K562 (cell line): ENCODE measurements at regions not wholly inside any gene's neighbourhood (a gene's known extent, or its start where the extent isn't known, plus 50 kb on each side); places are given as distances from the start of the nearest gene placed in this dataset.

ENCODE experiments used
- BRD9 ChIP-seq: fragments of 450-650 bp; IDR thresholded peaks from 2 replicates; pipeline ENCODE4 v1.6.1; 2018; ENCODE audit warnings: low read depth; ENCODE audit not compliant: partially characterized antibody
- BRF2 ChIP-seq: IDR thresholded peaks from 3 replicates; pipeline ENCODE4 v1.6.1; 2011; ENCODE audit warnings: borderline replicate concordance, mild to moderate bottlenecking; ENCODE audit not compliant: insufficient read length, insufficient read depth
- CEBPG ChIP-seq, 3 experiments: fragments of 200-800 bp in 1 of 3; sonication (Bioruptor generic) in 1 of 3; sonication (generic) in 1 of 3; formaldehyde crosslinking in 1 of 3; IDR thresholded peaks in 2 of 3; conservative IDR thresholded peaks in 1 of 3; 2 replicates each; pipeline versions ENCODE4 v1.6.1 to v1.8.0; 2016 to 2022; ENCODE audit warnings: missing compliant biosample characterization in 2 of 3, missing genetic modification characterization in 2 of 3, mild to moderate bottlenecking in 1 of 3, missing genetic modification reagents in 1 of 3
- CSDE1 ChIP-seq, 2 experiments: fragments of 450-650 bp; IDR thresholded peaks; 2 replicates each; pipeline ENCODE4 v1.6.1; 2016; ENCODE audit warnings: mild to moderate bottlenecking in 1 of 2
- E2F1 ChIP-seq: sonication (generic); formaldehyde crosslinking; IDR thresholded peaks from 2 replicates; pipeline ENCODE4 v1.8.1; 2023; ENCODE audit warnings: mild to moderate bottlenecking, missing genetic modification reagents, moderate library complexity
- ETS2 ChIP-seq: IDR thresholded peaks from 2 replicates; pipeline ENCODE4 v1.6.1; 2016; ENCODE audit warnings: borderline replicate concordance, missing genetic modification characterization, mild to moderate bottlenecking, moderate library complexity, missing compliant biosample characterization; ENCODE audit not compliant: poor library complexity, severe bottlenecking
- MECOM ChIP-seq: fragments of 250-450 bp; sonication (Bioruptor Pico); IDR thresholded peaks from 2 replicates; pipeline ENCODE4 v1.8.0; 2022; ENCODE audit warnings: inconsistent platforms
- MEF2A ChIP-seq: IDR thresholded peaks from 2 replicates; pipeline ENCODE4 v1.6.1; 2011; ENCODE audit warnings: low read depth, mild to moderate bottlenecking, low read length, moderate library complexity; ENCODE audit not compliant: control insufficient read depth
- NR2C1 ChIP-seq, 2 experiments: fragments of 450-650 bp; IDR thresholded peaks; 2 replicates each; pipeline ENCODE4 v1.6.1; 2017; ENCODE audit warnings: mild to moderate bottlenecking in 2 of 2, antibody characterized with exemption in 1 of 2, inconsistent platforms in 1 of 2, missing compliant biosample characterization in 1 of 2, missing genetic modification characterization in 1 of 2
- RAD51 ChIP-seq: fragments of 450-650 bp; IDR thresholded peaks from 2 replicates; pipeline ENCODE4 v1.7.1; 2016; ENCODE audit warnings: low read depth, mild to moderate bottlenecking, borderline replicate concordance
- RBM25 ChIP-seq: fragments of 200-400 bp; formaldehyde crosslinking; IDR thresholded peaks from 2 replicates; pipeline ENCODE4 v1.6.1; 2018; ENCODE audit warnings: low read length, low read depth, moderate library complexity; ENCODE audit not compliant: severe bottlenecking
- RBM39 ChIP-seq: fragments of 200-400 bp; formaldehyde crosslinking; optimal IDR thresholded peaks from 2 replicates; pipeline ENCODE3; 2018; ENCODE audit warnings: low read depth, low read length
- SIN3B ChIP-seq: fragments of 450-650 bp; IDR thresholded peaks from 2 replicates; pipeline ENCODE4 v1.6.1; 2017; ENCODE audit warnings: low read depth, mild to moderate bottlenecking, moderate library complexity
- SMAD2 ChIP-seq: fragments of 150-350 bp; IDR thresholded peaks from 2 replicates; pipeline ENCODE4 v1.6.1; 2014; ENCODE audit warnings: low read depth, mild to moderate bottlenecking, low read length
- TAF9B ChIP-seq: fragments of 450-650 bp; IDR thresholded peaks from 2 replicates; pipeline ENCODE4 v1.6.1; 2018; ENCODE audit warnings: mild to moderate bottlenecking; ENCODE audit not compliant: partially characterized antibody
- TCFL5 ChIP-seq: fragments of 250-450 bp; sonication (Bioruptor Pico); conservative IDR thresholded peaks from 2 replicates; pipeline ENCODE4 v1.6.1; 2021; ENCODE audit warnings: mild to moderate bottlenecking, moderate library complexity, matching md5 sums
- TRIM28 ChIP-seq: fragments of 450-650 bp; IDR thresholded peaks from 2 replicates; pipeline ENCODE4 v1.6.1; 2017
- ZNF146 ChIP-seq: IDR thresholded peaks from one replicate; pipeline ENCODE4 v1.6.1; 2018; ENCODE audit warnings: missing compliant biosample characterization; ENCODE audit not compliant: unreplicated experiment
- ZNF282 ChIP-seq: sonication (generic); formaldehyde crosslinking; IDR thresholded peaks from 2 replicates; pipeline ENCODE4 v1.8.1; 2023; ENCODE audit warnings: missing genetic modification reagents
- ZNF41 ChIP-seq: fragments of 250-450 bp; sonication (Bioruptor Pico); conservative IDR thresholded peaks from 2 replicates; pipeline ENCODE4 v1.4.0; 2020; ENCODE audit warnings: mild to moderate bottlenecking
- ZNF507 ChIP-seq: conservative IDR thresholded peaks from 2 replicates; pipeline ENCODE4 v1.6.1; 2017; ENCODE audit warnings: missing genetic modification characterization, missing compliant biosample characterization
- ZSCAN32 ChIP-seq: fragments of 450-650 bp; formaldehyde crosslinking; IDR thresholded peaks from 2 replicates; pipeline ENCODE4 v1.4.0; 2020; ENCODE audit warnings: mild to moderate bottlenecking, moderate library complexity
- TF ChIP-seq, protein P1 (sequence below): sonication (generic); formaldehyde crosslinking; IDR thresholded peaks from 2 replicates; pipeline ENCODE4 v1.8.0; 2023; ENCODE audit warnings: mild to moderate bottlenecking, missing genetic modification reagents
- TF ChIP-seq, protein P2 (sequence below), 2 experiments: fragments of 250-450 bp in 1 of 2; fragments of 450-650 bp in 1 of 2; sonication (Bioruptor Pico) in 1 of 2; IDR thresholded peaks; 2 replicates each; pipeline versions ENCODE4 v1.6.1 to v1.8.0; 2016 to 2021; ENCODE audit warnings: mild to moderate bottlenecking in 2 of 2, moderate library complexity in 2 of 2, missing compliant biosample characterization in 1 of 2, missing genetic modification characterization in 1 of 2

- TF ChIP-seq NR2C1 (IDR thresholded peaks at IDR 0.05) (no peak), NR2C1 (tag; IDR thresholded peaks at IDR 0.05) (no peak), RBM25 (no peak), CEBPG (CRISPR knock-in tag; IDR thresholded peaks at IDR 0.05) (peak; percentile 11; the same call in 1 of the 2 replicates), CEBPG (tag; conservative IDR thresholded peaks at IDR 0.05 in 1 of 2, IDR thresholded peaks at IDR 0.05 in 1 of 2) (no peak), CSDE1 (IDR thresholded peaks at IDR 0.05) (no peak), MEF2A (no peak), SIN3B (no peak), TCFL5 (CRISPR knock-in tag) (no peak), ZNF41 (CRISPR knock-in tag) (no peak), BRD9 (no peak), RAD51 (no peak), ZNF507 (tag) (no peak), MECOM (CRISPR knock-in tag) (peak; percentile 50; the same call in 1 of the 2 replicates), RBM39 (no peak), ZNF282 (no peak), BRF2 (no peak), E2F1 (CRISPR knock-in tag) (no peak), SMAD2 (no peak), ZSCAN32 (no peak), ZNF146 (no peak), TAF9B (no peak), ETS2 (tag) (no peak), TRIM28 (no peak)
- TF ChIP-seq, protein P1, sequence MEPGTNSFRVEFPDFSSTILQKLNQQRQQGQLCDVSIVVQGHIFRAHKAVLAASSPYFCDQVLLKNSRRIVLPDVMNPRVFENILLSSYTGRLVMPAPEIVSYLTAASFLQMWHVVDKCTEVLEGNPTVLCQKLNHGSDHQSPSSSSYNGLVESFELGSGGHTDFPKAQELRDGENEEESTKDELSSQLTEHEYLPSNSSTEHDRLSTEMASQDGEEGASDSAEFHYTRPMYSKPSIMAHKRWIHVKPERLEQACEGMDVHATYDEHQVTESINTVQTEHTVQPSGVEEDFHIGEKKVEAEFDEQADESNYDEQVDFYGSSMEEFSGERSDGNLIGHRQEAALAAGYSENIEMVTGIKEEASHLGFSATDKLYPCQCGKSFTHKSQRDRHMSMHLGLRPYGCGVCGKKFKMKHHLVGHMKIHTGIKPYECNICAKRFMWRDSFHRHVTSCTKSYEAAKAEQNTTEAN = no peak
- TF ChIP-seq, protein P2, sequence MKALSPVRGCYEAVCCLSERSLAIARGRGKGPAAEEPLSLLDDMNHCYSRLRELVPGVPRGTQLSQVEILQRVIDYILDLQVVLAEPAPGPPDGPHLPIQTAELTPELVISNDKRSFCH (CRISPR knock-in tag; IDR thresholded peaks at IDR 0.05) = no peak
- TF ChIP-seq, protein P2 (tag; IDR thresholded peaks at IDR 0.05) = no peak
These were observed 89.3 kb upstream of the PLEKHM1 start (continued) for GRCh38 chr17:45579529-45580495.
